ENCODE measurements at regions not wholly inside any gene's neighbourhood (a gene's known extent, or its start where the extent isn't known, plus 50 kb on each side); places are given as distances from the start of the nearest gene placed in this dataset.

DNA sequence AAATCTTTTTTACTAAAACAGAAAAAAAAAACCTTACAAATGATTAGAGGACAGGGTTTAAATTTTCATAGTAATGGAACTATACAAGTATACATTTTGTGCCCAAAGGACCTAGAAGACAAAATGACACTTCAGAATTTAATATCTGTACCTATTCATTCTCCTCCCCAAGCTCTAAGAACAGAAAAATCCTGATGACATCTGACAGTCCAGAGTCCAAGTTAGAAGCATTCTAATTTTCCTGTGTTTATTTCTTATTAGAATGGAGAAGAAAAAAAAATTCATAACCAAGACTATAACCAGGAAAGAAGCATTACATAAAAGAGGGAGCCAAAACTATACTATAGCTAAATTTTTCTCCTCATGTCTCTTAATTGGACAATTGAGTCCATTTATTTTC is 138.9 kb upstream of the SLC13A1 start:
- no peak overlapping the region for H3K4me3 ChIP-seq
- in situ Hi-C loops (cut with MboI) (no loop called here), intact Hi-C loops (cut with micrococcal nuclease; ENCODE audit: unreplicated experiment) (no loop called here)
- ChIA-PET SMC1A (ENCODE audit: uncharacterized antibody, unreplicated experiment) (no interaction called here), CTCF (interaction anchor here (0.9 kb wide), 1 partner anchor 28 kb away, joined by 3 read pairs; no protein-coding TSS in a partner anchor), POLR2A (no interaction called here), RAD21 (ENCODE audit: unreplicated experiment) (no interaction called here)
- H3K79me2 ChIP-seq (ENCODE audit: control insufficient read depth, insufficient read depth, low read length): no peaks in the 10 kb centered on the region
- DNase-seq (ENCODE audit: low read depth, low spot score) (no peak), ATAC-seq (no peak), FAIRE-seq (no peak)
- no peak overlapping the region for H3K9ac ChIP-seq (ENCODE audit: control insufficient read depth, insufficient read depth, low read length)
- no peaks in the 10 kb centered on the region for H3K27me3 ChIP-seq (replicated peaks in 1 of 2; ENCODE audit: control insufficient read depth in 2 of 2, insufficient read depth in 2 of 2, low read length in 1 of 2)
- no peaks in the 10 kb centered on the region for H3K9me3 ChIP-seq (replicated peaks; ENCODE audit: control insufficient read depth, insufficient read depth, low read length)
- H2AFZ ChIP-seq (ENCODE audit: control insufficient read depth, low read depth, low read length): no peak overlapping the region
- no peaks in the 10 kb centered on the region for H4K20me1 ChIP-seq (ENCODE audit: control insufficient read depth, insufficient read depth)
- TF ChIP-seq, protein P1, sequence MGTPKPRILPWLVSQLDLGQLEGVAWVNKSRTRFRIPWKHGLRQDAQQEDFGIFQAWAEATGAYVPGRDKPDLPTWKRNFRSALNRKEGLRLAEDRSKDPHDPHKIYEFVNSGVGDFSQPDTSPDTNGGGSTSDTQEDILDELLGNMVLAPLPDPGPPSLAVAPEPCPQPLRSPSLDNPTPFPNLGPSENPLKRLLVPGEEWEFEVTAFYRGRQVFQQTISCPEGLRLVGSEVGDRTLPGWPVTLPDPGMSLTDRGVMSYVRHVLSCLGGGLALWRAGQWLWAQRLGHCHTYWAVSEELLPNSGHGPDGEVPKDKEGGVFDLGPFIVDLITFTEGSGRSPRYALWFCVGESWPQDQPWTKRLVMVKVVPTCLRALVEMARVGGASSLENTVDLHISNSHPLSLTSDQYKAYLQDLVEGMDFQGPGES (IDR thresholded peaks at IDR 0.05): no peak
- TF ChIP-seq NRF1 (conservative IDR thresholded peaks at IDR 0.05; ENCODE audit: low read depth, low read length) (no peak), POLR2A (IDR thresholded peaks at IDR 0.05; ENCODE audit: low read depth, low read length) (no peak), MTA3 (IDR thresholded peaks at IDR 0.05; ENCODE audit: borderline replicate concordance, low read length) (no peak), TCF7 (IDR thresholded peaks at IDR 0.05; ENCODE audit: borderline replicate concordance) (no peak)
- no TSS peak for BruUV-seq (replicated peaks)
- H3K4me1 ChIP-seq (ENCODE audit: control insufficient read depth, insufficient read depth, low read length): no peaks in the 10 kb centered on the region
- no peak overlapping the region for H3K4me2 ChIP-seq (ENCODE audit: control insufficient read depth, insufficient read depth)
- H3K36me3 ChIP-seq (ENCODE audit: control insufficient read depth in 2 of 2, insufficient read depth in 2 of 2, low read length in 1 of 2): no peaks in the 10 kb centered on the region
- no peak overlapping the region for H3K27ac ChIP-seq (ENCODE audit: control insufficient read depth, insufficient read depth)

DNA sequence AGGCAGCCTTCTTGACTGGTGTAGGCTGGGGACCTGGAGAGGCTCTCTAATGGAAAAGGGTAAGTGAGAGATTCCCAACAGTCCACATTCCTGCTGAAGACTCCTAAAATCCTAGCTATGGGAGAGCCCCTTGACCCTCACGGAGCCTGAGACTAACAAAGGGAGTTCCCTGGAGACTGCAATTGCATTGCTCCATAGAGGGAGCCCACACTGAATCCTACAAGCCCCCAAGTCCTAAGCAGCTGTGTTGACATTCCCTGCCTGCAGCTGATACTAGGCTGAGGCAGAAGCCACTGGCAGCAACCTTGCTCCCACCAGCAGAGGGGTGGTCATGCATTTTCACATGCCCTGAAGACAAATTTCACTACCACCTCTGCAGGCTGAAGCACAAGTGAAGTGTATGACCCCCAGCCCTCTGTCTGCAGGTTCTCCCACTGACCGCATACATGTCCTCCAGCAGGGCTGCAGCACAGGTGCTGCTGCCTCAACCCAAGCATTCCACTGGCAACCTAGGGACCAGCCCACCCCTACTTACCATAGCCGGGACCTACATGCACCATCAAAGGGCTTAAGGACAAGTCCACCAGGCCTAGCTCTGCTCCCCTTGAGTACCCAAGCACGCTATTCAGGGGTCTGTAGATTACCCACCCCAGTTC is 130.3 kb upstream of the SLC13A1 start:
- SMC1A ChIA-PET (ENCODE audit: uncharacterized antibody, unreplicated experiment): no interaction called here
- intact Hi-C loops (cut with micrococcal nuclease; ENCODE audit: unreplicated experiment) (no loop called here), in situ Hi-C loops (cut with MboI) (no loop called here)
- H3K9ac ChIP-seq (ENCODE audit: control insufficient read depth, insufficient read depth, low read length): no peak overlapping the region
- CTCF ChIA-PET: no interaction called here
- H3K4me2 ChIP-seq (ENCODE audit: control insufficient read depth, insufficient read depth): no peak overlapping the region
- no peak for ATAC-seq
- no peaks in the 10 kb centered on the region for H3K27me3 ChIP-seq (replicated peaks in 1 of 2; ENCODE audit: control insufficient read depth in 2 of 2, insufficient read depth in 2 of 2, low read length in 1 of 2)
- no peaks in the 10 kb centered on the region for H4K20me1 ChIP-seq (ENCODE audit: control insufficient read depth, insufficient read depth)
- H2AFZ ChIP-seq (ENCODE audit: control insufficient read depth, low read depth, low read length): no peak overlapping the region
- no peak for TF ChIP-seq SPI1 (IDR thresholded peaks at IDR 0.05; ENCODE audit: borderline replicate concordance, insufficient read depth, low read depth, low read length)
- no peak for TF ChIP-seq EED (IDR thresholded peaks at IDR 0.05; ENCODE audit: low read depth)
- TF ChIP-seq, protein P2, sequence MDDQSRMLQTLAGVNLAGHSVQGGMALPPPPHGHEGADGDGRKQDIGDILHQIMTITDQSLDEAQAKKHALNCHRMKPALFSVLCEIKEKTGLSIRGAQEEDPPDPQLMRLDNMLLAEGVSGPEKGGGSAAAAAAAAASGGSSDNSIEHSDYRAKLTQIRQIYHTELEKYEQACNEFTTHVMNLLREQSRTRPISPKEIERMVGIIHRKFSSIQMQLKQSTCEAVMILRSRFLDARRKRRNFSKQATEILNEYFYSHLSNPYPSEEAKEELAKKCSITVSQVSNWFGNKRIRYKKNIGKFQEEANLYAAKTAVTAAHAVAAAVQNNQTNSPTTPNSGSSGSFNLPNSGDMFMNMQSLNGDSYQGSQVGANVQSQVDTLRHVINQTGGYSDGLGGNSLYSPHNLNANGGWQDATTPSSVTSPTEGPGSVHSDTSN (IDR thresholded peaks at IDR 0.05; ENCODE audit: insufficient replicate concordance, low read depth, low read length): no peak
- no peak for TF ChIP-seq BMI1 (IDR thresholded peaks at IDR 0.05; ENCODE audit: borderline replicate concordance)
- no peak for TF ChIP-seq SP1 (IDR thresholded peaks at IDR 0.05; ENCODE audit: low read depth, low read length)
- TF ChIP-seq CEBPB (IDR thresholded peaks at IDR 0.05; ENCODE audit: borderline replicate concordance in 1 of 2, low read depth in 2 of 2, low read length in 2 of 2): no peak
- TF ChIP-seq PML (IDR thresholded peaks at IDR 0.05; ENCODE audit: low read length): no peak
- TF ChIP-seq PAX8 (IDR thresholded peaks at IDR 0.05): no peak
- TF ChIP-seq, protein P3, sequence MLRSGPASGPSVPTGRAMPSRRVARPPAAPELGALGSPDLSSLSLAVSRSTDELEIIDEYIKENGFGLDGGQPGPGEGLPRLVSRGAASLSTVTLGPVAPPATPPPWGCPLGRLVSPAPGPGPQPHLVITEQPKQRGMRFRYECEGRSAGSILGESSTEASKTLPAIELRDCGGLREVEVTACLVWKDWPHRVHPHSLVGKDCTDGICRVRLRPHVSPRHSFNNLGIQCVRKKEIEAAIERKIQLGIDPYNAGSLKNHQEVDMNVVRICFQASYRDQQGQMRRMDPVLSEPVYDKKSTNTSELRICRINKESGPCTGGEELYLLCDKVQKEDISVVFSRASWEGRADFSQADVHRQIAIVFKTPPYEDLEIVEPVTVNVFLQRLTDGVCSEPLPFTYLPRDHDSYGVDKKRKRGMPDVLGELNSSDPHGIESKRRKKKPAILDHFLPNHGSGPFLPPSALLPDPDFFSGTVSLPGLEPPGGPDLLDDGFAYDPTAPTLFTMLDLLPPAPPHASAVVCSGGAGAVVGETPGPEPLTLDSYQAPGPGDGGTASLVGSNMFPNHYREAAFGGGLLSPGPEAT (IDR thresholded peaks at IDR 0.05; ENCODE audit: low read depth): no peak
- H3K27ac ChIP-seq (ENCODE audit: control insufficient read depth, insufficient read depth): no peak overlapping the region
- H3K79me2 ChIP-seq (ENCODE audit: control insufficient read depth, insufficient read depth, low read length): no peaks in the 10 kb centered on the region
- DNase-seq (ENCODE audit: low read depth, low spot score): no peak
- no peaks in the 10 kb centered on the region for H3K9me3 ChIP-seq (replicated peaks; ENCODE audit: control insufficient read depth, insufficient read depth, low read length)
- RAD21 ChIA-PET (ENCODE audit: unreplicated experiment): interaction anchor here (1.2 kb wide), 1 partner anchor 37 kb away, joined by 3 read pairs; no protein-coding TSS in a partner anchor
- H3K4me1 ChIP-seq (ENCODE audit: control insufficient read depth, insufficient read depth, low read length): no peaks in the 10 kb centered on the region
- no peak for FAIRE-seq
- BruUV-seq (replicated peaks): no TSS peak
- no peak overlapping the region for H3K4me3 ChIP-seq
- 53% methylated on average over 4 of the region's 4 CpGs for WGBS (ENCODE audit: insufficient coverage, insufficient replicate concordance, low lambda C conversion rate, missing lambda C conversion rate)
- H3K36me3 ChIP-seq (ENCODE audit: control insufficient read depth in 2 of 2, insufficient read depth in 2 of 2, low read length in 1 of 2): no peaks in the 10 kb centered on the region
- POLR2A ChIA-PET: no interaction called here
